ENCODE measurements at regions not wholly inside any gene's neighbourhood (a gene's known extent, or its start where the extent isn't known, plus 50 kb on each side); places are given as distances from the start of the nearest gene placed in this dataset.

DNA sequence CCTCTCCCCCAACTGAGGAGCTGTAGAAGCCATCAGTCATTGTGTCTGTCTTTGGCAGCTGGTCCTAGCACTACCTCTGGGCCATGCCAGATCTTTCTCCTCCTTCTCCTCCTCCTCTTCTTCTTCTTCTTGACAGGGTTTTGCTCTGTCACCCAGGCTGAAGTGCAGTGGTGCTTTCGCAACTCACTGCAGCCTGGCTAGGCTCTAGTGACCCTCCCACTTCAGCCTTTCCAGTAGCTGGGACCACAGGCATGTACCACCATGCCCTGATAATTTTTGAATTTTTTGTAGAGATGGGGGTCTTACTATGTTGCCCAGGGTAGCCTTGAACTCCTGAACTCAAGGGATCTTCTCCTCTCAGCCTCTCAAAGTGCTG is 50.1 kb upstream of the SHANK2 start:
- DNase-seq (ENCODE audit: low spot score) (no peak), ATAC-seq (no peak)
- Histone ChIP-seq H3K9me2 (ENCODE audit: insufficient read depth) (0 out of 2 replicates have a peak, but pooled peaks cover under 1% of the 10 kb centered on the region), H3K4me2 (no peak overlapping the region), H3F3A (replicated peaks; ENCODE audit: low read depth) (no peaks in the 10 kb centered on the region), H4K20me1 (replicated peaks; ENCODE audit: insufficient read depth) (no peaks in the 10 kb centered on the region), H3K27ac (ENCODE audit: low read depth) (no peak overlapping the region), H3K36me3 (ENCODE audit: insufficient read depth) (no peaks in the 10 kb centered on the region), H3K4me1 (ENCODE audit: insufficient read depth) (no peaks in the 10 kb centered on the region; the same call in 1 of the 2 replicates), H3K79me2 (replicated peaks; ENCODE audit: insufficient read depth) (no peaks in the 10 kb centered on the region), H2AFZ (no peak overlapping the region), H3K27me3 (ENCODE audit: insufficient read depth) (no peaks in the 10 kb centered on the region), H3K4me3 (no peak overlapping the region)
- peaks cover 18% of the 10 kb centered on the region for H3K27me3 Mint-ChIP-seq (ENCODE audit: insufficient read depth, low read depth, poor library complexity)
- no peaks in the 10 kb centered on the region; the same call in 2 of the 3 replicates for H3K36me3 Mint-ChIP-seq (ENCODE audit: low read depth)
- no peaks in the 10 kb centered on the region; the same call in 2 of the 3 replicates for H3K9me3 Mint-ChIP-seq
- H3K27ac Mint-ChIP-seq, result no peak overlapping the region
- TF ChIP-seq EZH2 (IDR thresholded peaks at IDR 0.05; ENCODE audit: low read depth, unreplicated experiment), result no peak
- peaks cover 4% of the 10 kb centered on the region; the same call in 2 of the 3 replicates for H3K4me1 Mint-ChIP-seq
- no peak overlapping the region for H3K4me3 Mint-ChIP-seq

Data from GM23338 (cell line).